Endothelial cell of umbilical vein (primary cell): ENCODE measurements at regions not wholly inside any gene's neighbourhood (a gene's known extent, or its start where the extent isn't known, plus 50 kb on each side); places are given as distances from the start of the nearest gene placed in this dataset.

ENCODE experiments used
- BruUV-seq: library from RNA; stranded (reverse); fragments of 400-500 nt; replicated peaks from 2 replicates; lab custom pipeline; 2021; lab: Mats Ljungman, UMichigan
- CTCF ChIA-PET: fragments of 300-600, 350-600 bp; sonication (Branson Sonifier 250); formaldehyde crosslinking; loops from one replicate; lab custom pipeline; 2021; ENCODE audit warnings: antibody characterized with exemption, inconsistent platforms; lab: Charles Lee
- POLR2A ChIA-PET: fragments of 300-600, 350-600 bp; sonication (Branson Sonifier 250); formaldehyde crosslinking; loops from one replicate; lab custom pipeline; 2021; ENCODE audit warnings: antibody characterized with exemption, inconsistent platforms; lab: Charles Lee
- DNase-seq: peaks from one replicate; pipeline ENCODE4 v3.0.0-alpha.2; 2011; ENCODE audit warnings: low read depth, low spot score
- FAIRE-seq: peaks from 2 replicates; lab custom pipeline; 2011; peaks lifted over from hg19 to GRCh38; lab: Jason Lieb, UNC
- H2AFZ ChIP-seq: 2 replicates; pipeline ENCODE4 v1.6.0; 2012; ENCODE audit warnings: low read depth, low read length, control low read depth, inconsistent platforms
- H3K27ac ChIP-seq: 2 replicates; pipeline ENCODE4 v1.5.1; 2011; ENCODE audit warnings: low read depth, mild to moderate bottlenecking, control low read depth, low read length, moderate library complexity; ENCODE audit not compliant: insufficient read depth
- H3K27me3 ChIP-seq, 2 experiments: 2 replicates each; pipeline versions ENCODE4 v1.6.0 to v1.6.1; 2011; ENCODE audit warnings: low read length in 2 of 2, mixed read lengths in 1 of 2; ENCODE audit not compliant: control insufficient read depth in 2 of 2, insufficient read depth in 2 of 2
- H3K36me3 ChIP-seq, 2 experiments: 2 replicates in 1 of 2; 3 replicates in 1 of 2; pipeline ENCODE4 v1.5.1; 2011; ENCODE audit warnings: low read length in 2 of 2, mild to moderate bottlenecking in 1 of 2, moderate library complexity in 1 of 2; ENCODE audit not compliant: control insufficient read depth in 2 of 2, insufficient read depth in 2 of 2; ENCODE audit errors: extremely low read depth in 1 of 2
- H3K4me1 ChIP-seq: 3 replicates; pipeline ENCODE4 v1.5.1; 2011; ENCODE audit warnings: mild to moderate bottlenecking, low read length; ENCODE audit not compliant: control insufficient read depth, insufficient read depth; ENCODE audit errors: extremely low read depth
- H3K4me2 ChIP-seq: 2 replicates; pipeline ENCODE4 v1.6.1; 2011; ENCODE audit warnings: low read length, control low read depth, mixed read lengths; ENCODE audit not compliant: insufficient read depth
- H3K4me3 ChIP-seq, 3 experiments: fragments of 200-600 bp in 1 of 3; sonication (generic), shearing (Covaris generic) in 1 of 3; replicated peaks in 1 of 3; 2 replicates each; pipeline ENCODE4 v1.5.1; 2011 to 2016; ENCODE audit warnings: control low read depth in 3 of 3, low read length in 3 of 3, mild to moderate bottlenecking in 2 of 3, inconsistent platforms in 1 of 3, low read depth in 1 of 3, moderate library complexity in 1 of 3; ENCODE audit not compliant: insufficient read depth in 1 of 3
- H3K79me2 ChIP-seq: 2 replicates; pipeline ENCODE4 v1.6.0; 2012; ENCODE audit warnings: low read length, inconsistent platforms; ENCODE audit not compliant: control insufficient read depth, insufficient read depth
- H3K9ac ChIP-seq: replicated peaks from 2 replicates; pipeline ENCODE3; 2011; ENCODE audit warnings: low read length, control low read depth; ENCODE audit not compliant: insufficient read depth; ENCODE audit errors: extremely low read depth
- H3K9me1 ChIP-seq: replicated peaks from 3 replicates; pipeline ENCODE4 v1.6.0; 2011; ENCODE audit warnings: mild to moderate bottlenecking, low read length; ENCODE audit not compliant: control insufficient read depth, insufficient read depth; ENCODE audit errors: extremely low read depth
- H3K9me3 ChIP-seq: replicated peaks from 2 replicates; pipeline ENCODE4 v1.5.1; 2012; ENCODE audit warnings: low read length, inconsistent platforms; ENCODE audit not compliant: control insufficient read depth, insufficient read depth
- H4K20me1 ChIP-seq: replicated peaks from 2 replicates; pipeline ENCODE3; 2011; ENCODE audit warnings: mild to moderate bottlenecking, low read length; ENCODE audit not compliant: control insufficient read depth, insufficient read depth; ENCODE audit errors: extremely low read depth
- EZH2 ChIP-seq: IDR thresholded peaks from 2 replicates; pipeline ENCODE4 v1.6.1; 2012; ENCODE audit warnings: borderline replicate concordance, low read depth, mild to moderate bottlenecking, moderate library complexity, low read length, inconsistent platforms; ENCODE audit not compliant: severe bottlenecking
- FOS ChIP-seq: IDR thresholded peaks from 2 replicates; pipeline ENCODE4 v1.6.1; 2011; ENCODE audit warnings: mild to moderate bottlenecking, low read length, moderate library complexity, borderline replicate concordance; ENCODE audit not compliant: insufficient read depth
- GATA2 ChIP-seq: IDR thresholded peaks from 2 replicates; pipeline ENCODE4 v1.7.0; 2011; ENCODE audit warnings: low read depth, mild to moderate bottlenecking, moderate library complexity, mixed read lengths, low read length; ENCODE audit not compliant: insufficient read length, insufficient read depth
- JUN ChIP-seq: IDR thresholded peaks from 2 replicates; pipeline ENCODE4 v1.6.1; 2011; ENCODE audit warnings: borderline replicate concordance, low read depth; ENCODE audit not compliant: insufficient read length, insufficient read depth
- MYC ChIP-seq: IDR thresholded peaks from one replicate; pipeline ENCODE4 v1.6.1; 2011; ENCODE audit warnings: mild to moderate bottlenecking, low read depth, low read length
- POLR2A ChIP-seq: IDR thresholded peaks from 2 replicates; pipeline ENCODE4 v1.6.1; 2012; ENCODE audit warnings: low read depth, mild to moderate bottlenecking, control low read depth, low read length
- POLR2AphosphoS5 ChIP-seq: IDR thresholded peaks from 2 replicates; pipeline ENCODE4 v1.6.1; 2012; ENCODE audit warnings: low read depth, mild to moderate bottlenecking, control low read depth, low read length, moderate library complexity; ENCODE audit not compliant: insufficient read depth
- dilution Hi-C: fragments of 300-500 bp; cut with MboI; formaldehyde crosslinking; loops from one replicate; pipeline ENCODE4 v1.15.0; 2019; ENCODE audit warnings: low sequenced_read_pairs; ENCODE audit not compliant: extremely low pct_ligation_motif_present
- intact Hi-C: fragments of 100-400 bp; cut with micrococcal nuclease; formaldehyde crosslinking; loops from one replicate; pipeline ENCODE4 v1.10.0; 2022
- TF ChIP-seq, protein P1 (sequence below), 2 donors: IDR thresholded peaks; 1 replicate in 1 of 2; 2 replicates in 1 of 2; pipeline ENCODE4 v1.5.1; 2011; ENCODE audit warnings: low read length in 2 of 2, mild to moderate bottlenecking in 2 of 2, moderate library complexity in 2 of 2, control low read depth in 1 of 2, inconsistent platforms in 1 of 2, low read depth in 1 of 2; ENCODE audit not compliant: insufficient read depth in 1 of 2; ENCODE audit errors: extremely low read depth in 1 of 2
- TF ChIP-seq, protein P2 (sequence below): IDR thresholded peaks from 2 replicates; pipeline ENCODE4 v1.6.1; 2011; ENCODE audit not compliant: insufficient read depth, insufficient read length

DNA sequence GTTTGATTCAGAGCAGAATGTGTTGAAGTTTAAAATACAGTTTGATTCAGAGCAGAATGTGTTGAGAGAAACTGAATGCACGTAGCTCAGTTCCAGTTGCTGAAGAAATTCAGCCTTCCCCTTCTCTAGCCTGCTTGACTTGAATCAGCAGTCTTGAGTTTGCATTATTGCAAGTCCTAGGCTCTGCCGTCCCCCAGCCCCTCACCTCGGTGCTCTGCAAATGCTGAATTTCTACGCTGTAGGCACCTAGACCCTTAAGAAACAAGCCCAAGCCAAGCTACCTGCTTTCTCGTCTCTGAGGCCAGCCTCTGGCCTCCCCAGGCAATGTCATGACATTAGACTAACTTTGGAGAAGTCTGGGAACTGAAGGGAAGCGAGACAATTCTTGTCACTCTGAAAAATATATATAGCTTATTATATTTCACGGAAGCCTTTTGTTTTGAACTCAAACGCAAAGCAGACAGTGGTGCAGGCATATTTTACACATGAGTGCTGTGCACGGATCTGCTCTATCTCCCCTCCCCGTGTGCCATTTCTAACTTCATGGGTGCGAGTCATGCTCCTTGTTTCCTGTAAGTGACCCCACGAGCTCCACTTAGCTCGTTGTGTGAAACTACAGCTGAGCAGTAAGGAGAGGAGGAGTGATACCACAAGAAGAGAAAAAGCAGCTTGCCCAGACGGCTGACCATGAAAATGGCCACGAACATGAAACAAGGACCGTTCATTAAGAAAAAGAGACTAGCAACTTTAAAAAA is 71.4 kb upstream of the DUSP22 start:
- no peak for DNase-seq
- Histone ChIP-seq H3K4me1 (peaks cover 2% of the 10 kb centered on the region), H3K4me3 (no peak overlapping the region), H3K27ac (no peak overlapping the region), H4K20me1 (no peaks in the 10 kb centered on the region), H3K9me3 (no peaks in the 10 kb centered on the region), H3K9ac (no peak overlapping the region), H2AFZ (no peak overlapping the region), H3K9me1 (no peaks in the 10 kb centered on the region), H3K4me2 (no peak overlapping the region), H3K79me2 (no peaks in the 10 kb centered on the region), H3K27me3 (no peaks in the 10 kb centered on the region), H3K36me3 (no peaks in the 10 kb centered on the region)
- TF ChIP-seq GATA2 (no peak), JUN (no peak), FOS (no peak), MYC (no peak), POLR2A (no peak), EZH2 (no peak), POLR2AphosphoS5 (no peak)
- TF ChIP-seq, protein P1, sequence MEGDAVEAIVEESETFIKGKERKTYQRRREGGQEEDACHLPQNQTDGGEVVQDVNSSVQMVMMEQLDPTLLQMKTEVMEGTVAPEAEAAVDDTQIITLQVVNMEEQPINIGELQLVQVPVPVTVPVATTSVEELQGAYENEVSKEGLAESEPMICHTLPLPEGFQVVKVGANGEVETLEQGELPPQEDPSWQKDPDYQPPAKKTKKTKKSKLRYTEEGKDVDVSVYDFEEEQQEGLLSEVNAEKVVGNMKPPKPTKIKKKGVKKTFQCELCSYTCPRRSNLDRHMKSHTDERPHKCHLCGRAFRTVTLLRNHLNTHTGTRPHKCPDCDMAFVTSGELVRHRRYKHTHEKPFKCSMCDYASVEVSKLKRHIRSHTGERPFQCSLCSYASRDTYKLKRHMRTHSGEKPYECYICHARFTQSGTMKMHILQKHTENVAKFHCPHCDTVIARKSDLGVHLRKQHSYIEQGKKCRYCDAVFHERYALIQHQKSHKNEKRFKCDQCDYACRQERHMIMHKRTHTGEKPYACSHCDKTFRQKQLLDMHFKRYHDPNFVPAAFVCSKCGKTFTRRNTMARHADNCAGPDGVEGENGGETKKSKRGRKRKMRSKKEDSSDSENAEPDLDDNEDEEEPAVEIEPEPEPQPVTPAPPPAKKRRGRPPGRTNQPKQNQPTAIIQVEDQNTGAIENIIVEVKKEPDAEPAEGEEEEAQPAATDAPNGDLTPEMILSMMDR (IDR thresholded peaks at IDR 0.05; ENCODE audit: extremely low read depth in 1 of 2, insufficient read depth in 1 of 2, low read depth in 1 of 2, low read length in 2 of 2): no peak
- TF ChIP-seq, protein P2, sequence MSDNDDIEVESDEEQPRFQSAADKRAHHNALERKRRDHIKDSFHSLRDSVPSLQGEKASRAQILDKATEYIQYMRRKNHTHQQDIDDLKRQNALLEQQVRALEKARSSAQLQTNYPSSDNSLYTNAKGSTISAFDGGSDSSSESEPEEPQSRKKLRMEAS: no peak
- FAIRE-seq: no peak
- intact Hi-C loops: no loop called here
- CTCF ChIA-PET: interaction anchor here (1.0 to 2.0 kb wide), 4 partner anchors 10 to 502 kb away, joined by 3 to 4 read pairs (median 3); no protein-coding TSS in a partner anchor
- POLR2A ChIA-PET: no interaction called here
- BruUV-seq: no TSS peak
- dilution Hi-C loops: no loop called here
